Ishikawa (cell line): ENCODE measurements at regions not wholly inside any gene's neighbourhood (a gene's known extent, or its start where the extent isn't known, plus 50 kb on each side); places are given as distances from the start of the nearest gene placed in this dataset.

Experiments
- CEBPB ChIP-seq: IDR thresholded peaks from 2 replicates; pipeline ENCODE4 v1.6.1; 2012
- EP300 ChIP-seq: IDR thresholded peaks from 2 replicates; pipeline ENCODE4 v1.6.1; 2012; ENCODE audit warnings: borderline replicate concordance
- FOXM1 ChIP-seq: IDR thresholded peaks from 2 replicates; pipeline ENCODE4 v1.6.1; 2012; ENCODE audit warnings: low read depth, borderline replicate concordance
- MAX ChIP-seq: IDR thresholded peaks from 2 replicates; pipeline ENCODE4 v1.6.1; 2012
- NFIC ChIP-seq: IDR thresholded peaks from 2 replicates; pipeline ENCODE4 v1.6.1; 2012
- REST ChIP-seq: IDR thresholded peaks from 2 replicates; pipeline ENCODE4 v1.6.1; 2012; ENCODE audit warnings: low read depth, mild to moderate bottlenecking
- TAF1 ChIP-seq: IDR thresholded peaks from 2 replicates; pipeline ENCODE4 v1.6.1; 2012; ENCODE audit warnings: low read depth, mild to moderate bottlenecking
- TEAD4 ChIP-seq: IDR thresholded peaks from 2 replicates; pipeline ENCODE4 v1.6.1; 2012

GRCh38 chr14:94685166-94685581, 73.0 kb downstream of the SERPINA3 start:
- TF ChIP-seq MAX, result no peak
- TF ChIP-seq TAF1, result no peak
- no peak for TF ChIP-seq REST
- TF ChIP-seq CEBPB, result no peak
- TF ChIP-seq FOXM1, result no peak
- TF ChIP-seq EP300, result no peak
- TF ChIP-seq NFIC, result no peak
- no peak for TF ChIP-seq TEAD4
